Liver (tissue), 8 donors: ENCODE measurements at regions not wholly inside any gene's neighbourhood (a gene's known extent, or its start where the extent isn't known, plus 50 kb on each side); places are given as distances from the start of the nearest gene placed in this dataset.

Experiments used
- DNase-seq: peaks from one replicate; pipeline ENCODE4 v3.0.0-alpha.2; 2017; ENCODE audit warnings: low spot score
- H3K27ac ChIP-seq, 2 donors: one replicate each; pipeline ENCODE4 v1.7.0; 2013; ENCODE audit warnings: inconsistent platforms in 2 of 2, low read length in 2 of 2, control low read depth in 1 of 2, low read depth in 1 of 2, mild to moderate bottlenecking in 1 of 2
- H3K27me3 ChIP-seq, 4 donors: one replicate each; pipeline versions ENCODE4 v1.6.1 to v1.7.0; 2013; ENCODE audit warnings: low read length in 3 of 4, inconsistent platforms in 1 of 4, mild to moderate bottlenecking in 1 of 4, moderate library complexity in 1 of 4; ENCODE audit not compliant: control insufficient read depth in 4 of 4, insufficient read depth in 4 of 4
- H3K36me3 ChIP-seq, 4 donors: one replicate each; pipeline versions ENCODE4 v1.6.1 to v1.7.0; 2013; ENCODE audit warnings: low read length in 3 of 4, mild to moderate bottlenecking in 3 of 4, low read depth in 1 of 4, moderate library complexity in 1 of 4; ENCODE audit not compliant: control insufficient read depth in 4 of 4, insufficient read depth in 3 of 4
- H3K4me1 ChIP-seq, 4 donors: one replicate each; pipeline versions ENCODE4 v1.6.1 to v1.7.0; 2013; ENCODE audit warnings: low read length in 3 of 4, mild to moderate bottlenecking in 3 of 4, moderate library complexity in 1 of 4; ENCODE audit not compliant: control insufficient read depth in 4 of 4, insufficient read depth in 4 of 4
- H3K4me3 ChIP-seq, 3 donors: one replicate each; pipeline versions ENCODE4 v1.6.1 to v1.7.0; 2013; ENCODE audit warnings: low read length in 3 of 3, control low read depth in 1 of 3, low read depth in 1 of 3, mild to moderate bottlenecking in 1 of 3
- H3K9ac ChIP-seq, 2 donors: one replicate each; pipeline ENCODE4 v1.7.0; 2013; ENCODE audit warnings: low read length in 2 of 2, mild to moderate bottlenecking in 2 of 2, moderate library complexity in 2 of 2, control low read depth in 1 of 2, low read depth in 1 of 2
- H3K9me3 ChIP-seq, 4 donors: one replicate each; pipeline versions ENCODE4 v1.6.1 to v1.7.0; 2013; ENCODE audit warnings: low read length in 3 of 4; ENCODE audit not compliant: control insufficient read depth in 4 of 4
- EGR1 ChIP-seq, 2 donors: IDR thresholded peaks; 2 replicates each; pipeline ENCODE4 v1.6.1; 2016 to 2018; ENCODE audit warnings: antibody characterized with exemption in 2 of 2, low read depth in 2 of 2
- FOXA1 ChIP-seq: IDR thresholded peaks from 2 replicates; pipeline ENCODE4 v1.6.1; 2016; ENCODE audit warnings: antibody characterized with exemption
- FOXA2 ChIP-seq: IDR thresholded peaks from 2 replicates; pipeline ENCODE4 v1.6.1; 2016; ENCODE audit warnings: antibody characterized with exemption
- GABPA ChIP-seq, 2 donors: IDR thresholded peaks in 1 of 2; conservative IDR thresholded peaks in 1 of 2; 2 replicates each; pipeline ENCODE4 v1.6.1; 2016; ENCODE audit warnings: antibody characterized with exemption in 2 of 2, mild to moderate bottlenecking in 1 of 2, moderate library complexity in 1 of 2
- HNF4A ChIP-seq, 2 donors: conservative IDR thresholded peaks; 2 replicates each; pipeline ENCODE4 v1.6.1; 2016; ENCODE audit warnings: antibody characterized with exemption in 2 of 2, mild to moderate bottlenecking in 2 of 2
- HNF4G ChIP-seq: IDR thresholded peaks from 2 replicates; pipeline ENCODE4 v1.6.1; 2016; ENCODE audit warnings: antibody characterized with exemption
- JUND ChIP-seq, 2 donors: IDR thresholded peaks; 2 replicates each; pipeline ENCODE4 v1.6.1; 2016; ENCODE audit warnings: antibody characterized with exemption in 2 of 2
- NR2F2 ChIP-seq: IDR thresholded peaks from 2 replicates; pipeline ENCODE4 v1.6.1; 2016; ENCODE audit warnings: antibody characterized with exemption
- RAD21 ChIP-seq, 2 donors: IDR thresholded peaks; 2 replicates each; pipeline ENCODE4 v1.6.1; 2016; ENCODE audit warnings: antibody characterized with exemption in 2 of 2, mild to moderate bottlenecking in 2 of 2
- RXRA ChIP-seq, 2 donors: IDR thresholded peaks; 2 replicates each; pipeline ENCODE4 v1.6.1; 2017 to 2018; ENCODE audit warnings: antibody characterized with exemption in 2 of 2, mild to moderate bottlenecking in 1 of 2
- SP1 ChIP-seq: IDR thresholded peaks from 2 replicates; pipeline ENCODE4 v1.6.1; 2018; ENCODE audit warnings: antibody characterized with exemption, mild to moderate bottlenecking
- TAF1 ChIP-seq: conservative IDR thresholded peaks from 2 replicates; pipeline ENCODE4 v1.6.1; 2016; ENCODE audit warnings: antibody characterized with exemption, mild to moderate bottlenecking
- YY1 ChIP-seq: IDR thresholded peaks from 2 replicates; pipeline ENCODE4 v1.6.1; 2016; ENCODE audit warnings: antibody characterized with exemption, mild to moderate bottlenecking
- WGBS: extraction: QIAGEN DNeasy Blood & Tissue Kit; methylation state at CpG from one replicate; pipeline ENCODE4 v1.1.7; 2013; 5-methylcytosine and 5-hydroxymethylcytosine counted together
- TF ChIP-seq, protein P1 (sequence below): IDR thresholded peaks from 2 replicates; pipeline ENCODE4 v1.6.1; 2016; ENCODE audit warnings: antibody characterized with exemption
- TF ChIP-seq, protein P2 (sequence below): fragments of 150-350 bp; IDR thresholded peaks from 2 replicates; pipeline ENCODE4 v1.5.1; 2017; ENCODE audit warnings: improper control_type of control experiment, low read depth, low read length; ENCODE audit not compliant: missing input control
- TF ChIP-seq, protein P3 (sequence below): IDR thresholded peaks from 2 replicates; pipeline ENCODE4 v1.6.1; 2016; ENCODE audit warnings: antibody characterized with exemption
- TF ChIP-seq, protein P4 (sequence below): IDR thresholded peaks from 2 replicates; pipeline ENCODE4 v1.6.1; 2016; ENCODE audit warnings: antibody characterized with exemption
- TF ChIP-seq, protein P5 (sequence below): IDR thresholded peaks from 2 replicates; pipeline ENCODE4 v1.6.1; 2016; ENCODE audit warnings: antibody characterized with exemption, mild to moderate bottlenecking
- donor health status: healthy.
- donor health status: healthy.
- donor health status: healthy.
- donor health status: healthy.
- donor health status: healthy.

DNA sequence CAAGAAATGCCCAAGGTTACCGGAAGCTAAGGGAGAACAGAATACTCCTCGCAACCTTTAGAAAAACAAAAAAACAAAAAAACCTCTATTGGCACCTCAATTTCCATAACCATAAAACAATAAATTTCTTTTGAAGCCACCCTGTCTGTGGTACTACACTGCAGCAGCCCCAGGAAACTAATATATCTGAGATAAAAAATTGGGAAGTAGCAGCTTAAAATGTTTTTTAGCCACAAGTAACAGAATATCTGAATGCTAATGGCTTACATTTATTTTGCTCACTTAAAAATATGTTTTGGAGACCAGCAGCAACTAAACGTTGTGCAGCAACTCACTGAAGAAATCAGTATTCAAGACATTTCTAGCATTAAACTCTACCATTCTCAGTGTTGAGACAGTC lies 969.6 kb downstream of the DNAH5 start:
- WGBS: 66% methylated on average over 3 of the region's 3 CpGs
- Histone ChIP-seq H3K27ac (no peak overlapping the region), H3K4me3 (no peak overlapping the region), H3K9ac (no peak overlapping the region), H3K36me3 (no peaks in the 10 kb centered on the region), H3K4me1 (no peaks in the 10 kb centered on the region), H3K9me3 (no peaks in the 10 kb centered on the region), H3K27me3 (no peaks in the 10 kb centered on the region)
- TF ChIP-seq RXRA (IDR thresholded peaks at IDR 0.05) (no peak), HNF4G (no peak), RAD21 (IDR thresholded peaks at IDR 0.05) (no peak), YY1 (no peak), SP1 (no peak), EGR1 (IDR thresholded peaks at IDR 0.05; ENCODE audit: low read depth in 2 of 2) (no peak), JUND (IDR thresholded peaks at IDR 0.05) (no peak), HNF4A (conservative IDR thresholded peaks at IDR 0.05) (no peak), FOXA2 (no peak), GABPA (IDR thresholded peaks at IDR 0.05 in 1 of 2, conservative IDR thresholded peaks at IDR 0.05 in 1 of 2) (no peak), FOXA1 (no peak), NR2F2 (no peak), TAF1 (no peak)
- TF ChIP-seq, protein P1, sequence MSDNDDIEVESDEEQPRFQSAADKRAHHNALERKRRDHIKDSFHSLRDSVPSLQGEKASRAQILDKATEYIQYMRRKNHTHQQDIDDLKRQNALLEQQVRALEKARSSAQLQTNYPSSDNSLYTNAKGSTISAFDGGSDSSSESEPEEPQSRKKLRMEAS: no peak
- TF ChIP-seq, protein P2, sequence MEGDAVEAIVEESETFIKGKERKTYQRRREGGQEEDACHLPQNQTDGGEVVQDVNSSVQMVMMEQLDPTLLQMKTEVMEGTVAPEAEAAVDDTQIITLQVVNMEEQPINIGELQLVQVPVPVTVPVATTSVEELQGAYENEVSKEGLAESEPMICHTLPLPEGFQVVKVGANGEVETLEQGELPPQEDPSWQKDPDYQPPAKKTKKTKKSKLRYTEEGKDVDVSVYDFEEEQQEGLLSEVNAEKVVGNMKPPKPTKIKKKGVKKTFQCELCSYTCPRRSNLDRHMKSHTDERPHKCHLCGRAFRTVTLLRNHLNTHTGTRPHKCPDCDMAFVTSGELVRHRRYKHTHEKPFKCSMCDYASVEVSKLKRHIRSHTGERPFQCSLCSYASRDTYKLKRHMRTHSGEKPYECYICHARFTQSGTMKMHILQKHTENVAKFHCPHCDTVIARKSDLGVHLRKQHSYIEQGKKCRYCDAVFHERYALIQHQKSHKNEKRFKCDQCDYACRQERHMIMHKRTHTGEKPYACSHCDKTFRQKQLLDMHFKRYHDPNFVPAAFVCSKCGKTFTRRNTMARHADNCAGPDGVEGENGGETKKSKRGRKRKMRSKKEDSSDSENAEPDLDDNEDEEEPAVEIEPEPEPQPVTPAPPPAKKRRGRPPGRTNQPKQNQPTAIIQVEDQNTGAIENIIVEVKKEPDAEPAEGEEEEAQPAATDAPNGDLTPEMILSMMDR: no peak
- TF ChIP-seq, protein P3, sequence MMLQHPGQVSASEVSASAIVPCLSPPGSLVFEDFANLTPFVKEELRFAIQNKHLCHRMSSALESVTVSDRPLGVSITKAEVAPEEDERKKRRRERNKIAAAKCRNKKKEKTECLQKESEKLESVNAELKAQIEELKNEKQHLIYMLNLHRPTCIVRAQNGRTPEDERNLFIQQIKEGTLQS: no peak
- TF ChIP-seq, protein P4, sequence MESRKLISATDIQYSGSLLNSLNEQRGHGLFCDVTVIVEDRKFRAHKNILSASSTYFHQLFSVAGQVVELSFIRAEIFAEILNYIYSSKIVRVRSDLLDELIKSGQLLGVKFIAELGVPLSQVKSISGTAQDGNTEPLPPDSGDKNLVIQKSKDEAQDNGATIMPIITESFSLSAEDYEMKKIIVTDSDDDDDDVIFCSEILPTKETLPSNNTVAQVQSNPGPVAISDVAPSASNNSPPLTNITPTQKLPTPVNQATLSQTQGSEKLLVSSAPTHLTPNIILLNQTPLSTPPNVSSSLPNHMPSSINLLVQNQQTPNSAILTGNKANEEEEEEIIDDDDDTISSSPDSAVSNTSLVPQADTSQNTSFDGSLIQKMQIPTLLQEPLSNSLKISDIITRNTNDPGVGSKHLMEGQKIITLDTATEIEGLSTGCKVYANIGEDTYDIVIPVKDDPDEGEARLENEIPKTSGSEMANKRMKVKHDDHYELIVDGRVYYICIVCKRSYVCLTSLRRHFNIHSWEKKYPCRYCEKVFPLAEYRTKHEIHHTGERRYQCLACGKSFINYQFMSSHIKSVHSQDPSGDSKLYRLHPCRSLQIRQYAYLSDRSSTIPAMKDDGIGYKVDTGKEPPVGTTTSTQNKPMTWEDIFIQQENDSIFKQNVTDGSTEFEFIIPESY: no peak
- TF ChIP-seq, protein P5, sequence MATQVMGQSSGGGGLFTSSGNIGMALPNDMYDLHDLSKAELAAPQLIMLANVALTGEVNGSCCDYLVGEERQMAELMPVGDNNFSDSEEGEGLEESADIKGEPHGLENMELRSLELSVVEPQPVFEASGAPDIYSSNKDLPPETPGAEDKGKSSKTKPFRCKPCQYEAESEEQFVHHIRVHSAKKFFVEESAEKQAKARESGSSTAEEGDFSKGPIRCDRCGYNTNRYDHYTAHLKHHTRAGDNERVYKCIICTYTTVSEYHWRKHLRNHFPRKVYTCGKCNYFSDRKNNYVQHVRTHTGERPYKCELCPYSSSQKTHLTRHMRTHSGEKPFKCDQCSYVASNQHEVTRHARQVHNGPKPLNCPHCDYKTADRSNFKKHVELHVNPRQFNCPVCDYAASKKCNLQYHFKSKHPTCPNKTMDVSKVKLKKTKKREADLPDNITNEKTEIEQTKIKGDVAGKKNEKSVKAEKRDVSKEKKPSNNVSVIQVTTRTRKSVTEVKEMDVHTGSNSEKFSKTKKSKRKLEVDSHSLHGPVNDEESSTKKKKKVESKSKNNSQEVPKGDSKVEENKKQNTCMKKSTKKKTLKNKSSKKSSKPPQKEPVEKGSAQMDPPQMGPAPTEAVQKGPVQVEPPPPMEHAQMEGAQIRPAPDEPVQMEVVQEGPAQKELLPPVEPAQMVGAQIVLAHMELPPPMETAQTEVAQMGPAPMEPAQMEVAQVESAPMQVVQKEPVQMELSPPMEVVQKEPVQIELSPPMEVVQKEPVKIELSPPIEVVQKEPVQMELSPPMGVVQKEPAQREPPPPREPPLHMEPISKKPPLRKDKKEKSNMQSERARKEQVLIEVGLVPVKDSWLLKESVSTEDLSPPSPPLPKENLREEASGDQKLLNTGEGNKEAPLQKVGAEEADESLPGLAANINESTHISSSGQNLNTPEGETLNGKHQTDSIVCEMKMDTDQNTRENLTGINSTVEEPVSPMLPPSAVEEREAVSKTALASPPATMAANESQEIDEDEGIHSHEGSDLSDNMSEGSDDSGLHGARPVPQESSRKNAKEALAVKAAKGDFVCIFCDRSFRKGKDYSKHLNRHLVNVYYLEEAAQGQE: no peak
- DNase-seq: no peak

DNA sequence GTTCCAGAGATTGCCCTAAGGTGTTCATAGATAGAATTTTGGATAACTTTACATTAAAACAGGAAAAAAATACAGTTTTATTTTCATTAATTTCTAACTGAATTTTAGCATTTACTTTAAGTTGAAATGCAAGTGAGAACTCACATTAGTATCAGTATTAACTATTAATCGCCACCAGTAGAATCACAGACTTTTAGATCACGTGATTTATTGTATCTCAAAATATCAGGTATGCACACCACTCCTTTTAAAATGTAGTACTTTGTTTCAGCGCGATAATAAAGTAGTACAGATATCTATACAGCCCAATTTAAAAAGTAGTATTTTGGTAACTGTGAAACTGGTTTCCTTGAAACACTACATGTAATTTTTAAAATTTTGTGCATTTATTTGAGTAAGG lies 978.7 kb downstream of the DNAH5 start:
- DNase-seq: no peak
- 84% methylated on average over 4 of the region's 4 CpGs for WGBS
- no peak overlapping the region for H3K9ac ChIP-seq
- no peaks in the 10 kb centered on the region for H3K9me3 ChIP-seq
- no peak overlapping the region for H3K27ac ChIP-seq
- H3K36me3 ChIP-seq: no peaks in the 10 kb centered on the region
- no peaks in the 10 kb centered on the region for H3K27me3 ChIP-seq
- H3K4me3 ChIP-seq: no peak overlapping the region
- H3K4me1 ChIP-seq: no peaks in the 10 kb centered on the region
- TF ChIP-seq FOXA2: no peak
- TF ChIP-seq SP1: no peak
- TF ChIP-seq HNF4G: no peak
- TF ChIP-seq HNF4A (conservative IDR thresholded peaks at IDR 0.05): no peak
- no peak for TF ChIP-seq YY1
- TF ChIP-seq, protein P1: no peak
- TF ChIP-seq, protein P5: no peak
- TF ChIP-seq, protein P3: no peak
- TF ChIP-seq TAF1: no peak
- no peak for TF ChIP-seq EGR1 (IDR thresholded peaks at IDR 0.05; ENCODE audit: low read depth in 2 of 2)
- TF ChIP-seq FOXA1: no peak
- TF ChIP-seq JUND (IDR thresholded peaks at IDR 0.05): no peak
